ENCODE measurements at regions not wholly inside any gene's neighbourhood (a gene's known extent, or its start where the extent isn't known, plus 50 kb on each side); places are given as distances from the start of the nearest gene placed in this dataset.

DNA sequence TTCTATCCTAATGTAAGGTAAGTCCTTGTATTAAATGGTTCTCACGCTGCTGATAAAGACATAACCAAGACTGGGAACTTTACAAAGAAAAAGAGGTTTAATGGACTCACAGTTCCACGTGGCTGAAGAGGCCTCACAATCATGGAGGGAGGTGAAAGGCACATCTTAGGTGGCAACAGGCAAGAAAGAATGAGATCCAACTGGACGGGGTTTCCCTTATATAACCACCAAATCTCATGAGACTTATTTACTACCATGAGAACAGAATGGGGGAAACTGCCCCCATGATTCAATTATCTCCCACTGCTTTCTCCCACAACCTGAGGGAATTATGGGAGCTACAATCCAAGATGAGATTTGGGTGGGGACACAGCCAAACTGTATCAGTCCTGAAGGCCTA, 136.6 kb downstream of the HTR1B start:
- no peak overlapping the region for H3K27ac ChIP-seq (ENCODE audit: low read depth in 1 of 2, low read length in 2 of 2)
- TF ChIP-seq, protein P1, sequence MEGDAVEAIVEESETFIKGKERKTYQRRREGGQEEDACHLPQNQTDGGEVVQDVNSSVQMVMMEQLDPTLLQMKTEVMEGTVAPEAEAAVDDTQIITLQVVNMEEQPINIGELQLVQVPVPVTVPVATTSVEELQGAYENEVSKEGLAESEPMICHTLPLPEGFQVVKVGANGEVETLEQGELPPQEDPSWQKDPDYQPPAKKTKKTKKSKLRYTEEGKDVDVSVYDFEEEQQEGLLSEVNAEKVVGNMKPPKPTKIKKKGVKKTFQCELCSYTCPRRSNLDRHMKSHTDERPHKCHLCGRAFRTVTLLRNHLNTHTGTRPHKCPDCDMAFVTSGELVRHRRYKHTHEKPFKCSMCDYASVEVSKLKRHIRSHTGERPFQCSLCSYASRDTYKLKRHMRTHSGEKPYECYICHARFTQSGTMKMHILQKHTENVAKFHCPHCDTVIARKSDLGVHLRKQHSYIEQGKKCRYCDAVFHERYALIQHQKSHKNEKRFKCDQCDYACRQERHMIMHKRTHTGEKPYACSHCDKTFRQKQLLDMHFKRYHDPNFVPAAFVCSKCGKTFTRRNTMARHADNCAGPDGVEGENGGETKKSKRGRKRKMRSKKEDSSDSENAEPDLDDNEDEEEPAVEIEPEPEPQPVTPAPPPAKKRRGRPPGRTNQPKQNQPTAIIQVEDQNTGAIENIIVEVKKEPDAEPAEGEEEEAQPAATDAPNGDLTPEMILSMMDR (IDR thresholded peaks at IDR 0.05): no peak
- H3K9me3 ChIP-seq (ENCODE audit: control insufficient read depth in 1 of 2, insufficient read depth in 1 of 2, low read length in 2 of 2): peaks cover 0 to 5% of the 10 kb centered on the region in 2 experiments
- H3K36me3 Mint-ChIP-seq (ENCODE audit: low read depth): no peaks in the 10 kb centered on the region
- H3K9me3 Mint-ChIP-seq: peaks cover 5% of the 10 kb centered on the region
- intact Hi-C loops (cut with DNase I, micrococcal nuclease): no loop called here
- DNase-seq (no peak), ATAC-seq (ENCODE audit: poor library complexity) (no peak)
- H3K36me3 ChIP-seq (ENCODE audit: insufficient read depth, low read length): no peaks in the 10 kb centered on the region
- no peaks in the 10 kb centered on the region for H3K27me3 ChIP-seq (ENCODE audit: control insufficient read depth in 1 of 2, insufficient read depth in 2 of 2, low read length in 2 of 2)
- no peaks in the 10 kb centered on the region for H3K27me3 Mint-ChIP-seq
- no peaks in the 10 kb centered on the region for H3K4me1 Mint-ChIP-seq (ENCODE audit: low read depth)
- CTCF ChIA-PET: no interaction called here
- H3K27ac Mint-ChIP-seq: no peak overlapping the region
- no peaks in the 10 kb centered on the region for H3K4me1 ChIP-seq (ENCODE audit: insufficient read depth, low read length)
- POLR2A ChIA-PET: no interaction called here
- H3K4me3 ChIP-seq (ENCODE audit: low read length): no peak overlapping the region
- H3K4me3 Mint-ChIP-seq: no peak overlapping the region

DNA sequence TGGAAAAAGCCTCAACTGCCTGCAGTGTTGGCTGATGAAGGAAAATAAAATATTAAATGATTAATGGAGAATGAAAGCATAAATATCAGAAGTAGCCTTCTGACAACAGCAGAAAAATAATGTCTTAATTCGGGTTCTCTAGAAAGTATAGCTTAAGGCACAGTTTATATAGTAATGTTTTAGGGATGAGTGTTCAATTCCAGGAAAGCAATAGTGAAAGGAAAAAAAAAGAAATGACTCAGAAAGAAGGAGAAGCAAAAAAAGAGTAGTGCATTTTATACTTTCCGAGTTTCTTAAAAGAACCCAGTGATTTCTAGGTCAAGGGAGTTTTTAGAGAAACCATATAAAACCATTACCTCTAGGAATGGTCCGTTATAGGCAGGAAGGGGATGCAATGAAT, 137.3 kb downstream of the HTR1B start:
- H3K27ac ChIP-seq (ENCODE audit: low read depth in 1 of 2, low read length in 2 of 2): no peak overlapping the region
- TF ChIP-seq, protein P1 (IDR thresholded peaks at IDR 0.05): no peak
- no peaks in the 10 kb centered on the region for H3K36me3 Mint-ChIP-seq (ENCODE audit: low read depth)
- no peak overlapping the region for H3K4me3 ChIP-seq (ENCODE audit: low read length)
- ChIA-PET CTCF (no interaction called here), POLR2A (no interaction called here)
- no peaks in the 10 kb centered on the region for H3K4me1 ChIP-seq (ENCODE audit: insufficient read depth, low read length)
- peaks cover 8% of the 10 kb centered on the region for H3K9me3 Mint-ChIP-seq
- H3K36me3 ChIP-seq (ENCODE audit: insufficient read depth, low read length): no peaks in the 10 kb centered on the region
- peaks cover 0 to 5% of the 10 kb centered on the region in 2 experiments for H3K9me3 ChIP-seq (ENCODE audit: control insufficient read depth in 1 of 2, insufficient read depth in 1 of 2, low read length in 2 of 2)
- DNase-seq (no peak), ATAC-seq (ENCODE audit: poor library complexity) (no peak)
- no peaks in the 10 kb centered on the region for H3K4me1 Mint-ChIP-seq (ENCODE audit: low read depth)
- intact Hi-C loops (cut with DNase I, micrococcal nuclease): no loop called here
- no peak overlapping the region for H3K27ac Mint-ChIP-seq
- no peaks in the 10 kb centered on the region for H3K27me3 ChIP-seq (ENCODE audit: control insufficient read depth in 1 of 2, insufficient read depth in 2 of 2, low read length in 2 of 2)
- no peaks in the 10 kb centered on the region for H3K27me3 Mint-ChIP-seq
- H3K4me3 Mint-ChIP-seq: no peak overlapping the region

DNA sequence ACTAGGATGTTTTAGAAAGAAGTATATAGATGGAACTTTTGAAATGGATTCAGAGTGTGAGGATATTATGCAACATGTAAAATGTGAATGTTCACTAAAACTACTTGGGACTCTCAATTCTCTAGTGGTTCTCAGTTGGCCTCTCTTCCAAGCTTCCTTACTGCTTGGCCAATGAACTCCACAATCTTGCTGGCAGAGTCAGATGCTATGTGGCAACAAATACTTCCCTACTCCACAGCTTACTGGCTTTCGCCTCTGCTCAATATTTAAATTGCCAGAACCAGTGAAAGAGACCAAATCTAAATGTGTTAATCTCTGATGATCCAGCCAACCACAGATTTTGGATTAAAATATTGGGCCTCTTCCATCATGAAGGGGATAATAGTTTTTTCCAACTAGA, 138.4 kb downstream of the HTR1B start:
- H3K4me1 ChIP-seq (ENCODE audit: insufficient read depth, low read length): no peaks in the 10 kb centered on the region
- TF ChIP-seq, protein P1 (IDR thresholded peaks at IDR 0.05): no peak
- H3K9me3 ChIP-seq (ENCODE audit: control insufficient read depth in 1 of 2, insufficient read depth in 1 of 2, low read length in 2 of 2): peaks cover 0 to 5% of the 10 kb centered on the region in 2 experiments
- H3K27ac ChIP-seq (ENCODE audit: low read depth in 1 of 2, low read length in 2 of 2): no peak overlapping the region
- ATAC-seq (ENCODE audit: poor library complexity) (no peak), DNase-seq (no peak)
- no peaks in the 10 kb centered on the region for H3K27me3 ChIP-seq (ENCODE audit: control insufficient read depth in 1 of 2, insufficient read depth in 2 of 2, low read length in 2 of 2)
- H3K27me3 Mint-ChIP-seq: no peaks in the 10 kb centered on the region
- H3K27ac Mint-ChIP-seq: no peak overlapping the region
- no peak overlapping the region for H3K4me3 ChIP-seq (ENCODE audit: low read length)
- no peaks in the 10 kb centered on the region for H3K36me3 Mint-ChIP-seq (ENCODE audit: low read depth)
- ChIA-PET POLR2A (no interaction called here), CTCF (no interaction called here)
- intact Hi-C loops (cut with DNase I, micrococcal nuclease): no loop called here
- H3K4me1 Mint-ChIP-seq (ENCODE audit: low read depth): no peaks in the 10 kb centered on the region
- H3K4me3 Mint-ChIP-seq: no peak overlapping the region
- H3K9me3 Mint-ChIP-seq: peaks cover 6% of the 10 kb centered on the region
- no peaks in the 10 kb centered on the region for H3K36me3 ChIP-seq (ENCODE audit: insufficient read depth, low read length)

Data from CD4-positive, alpha-beta T cell (primary cell).